Fibroblast of lung (primary cell): ENCODE measurements at regions not wholly inside any gene's neighbourhood (a gene's known extent, or its start where the extent isn't known, plus 50 kb on each side); places are given as distances from the start of the nearest gene placed in this dataset.

Source experiments
- DNase-seq, 2 donors: peaks; one replicate each; pipeline versions ENCODE4 v3.0.0 to v3.0.0-alpha.2; 2010; ENCODE audit warnings: low read depth in 2 of 2
- H2AFZ ChIP-seq: 2 replicates; pipeline ENCODE4 v1.5.1; 2012; ENCODE audit warnings: low read length, control low read depth, inconsistent platforms
- H3K27ac ChIP-seq: 2 replicates; pipeline ENCODE4 v1.5.1; 2011; ENCODE audit warnings: low read length, control low read depth; ENCODE audit not compliant: insufficient read depth
- H3K27me3 ChIP-seq: 2 replicates; pipeline ENCODE4 v1.5.1; 2011; ENCODE audit warnings: mild to moderate bottlenecking, low read length; ENCODE audit not compliant: control insufficient read depth, insufficient read depth
- H3K36me3 ChIP-seq: 2 replicates; pipeline ENCODE4 v1.5.1; 2011; ENCODE audit warnings: low read length; ENCODE audit not compliant: control insufficient read depth, insufficient read depth
- H3K4me1 ChIP-seq: 2 replicates; pipeline ENCODE4 v1.5.1; 2011; ENCODE audit warnings: low read length; ENCODE audit not compliant: control insufficient read depth, insufficient read depth; ENCODE audit errors: extremely low read depth
- H3K4me2 ChIP-seq: 2 replicates; pipeline ENCODE4 v1.5.1; 2011; ENCODE audit warnings: low read length, control low read depth; ENCODE audit not compliant: insufficient read depth; ENCODE audit errors: extremely low read depth
- H3K4me3 ChIP-seq, 4 experiments: fragments of 200-600 bp in 1 of 4; sonication (generic) in 1 of 4; replicated peaks in 1 of 4; 2 replicates each; pipeline ENCODE4 v1.5.1; 2011 to 2016; ENCODE audit warnings: low read length in 4 of 4, low read depth in 3 of 4, mild to moderate bottlenecking in 3 of 4, control low read depth in 2 of 4, inconsistent platforms in 1 of 4, mixed read lengths in 1 of 4; ENCODE audit not compliant: insufficient read depth in 1 of 4; ENCODE audit errors: control extremely low read depth in 1 of 4
- H3K79me2 ChIP-seq: 2 replicates; pipeline ENCODE4 v1.5.1; 2012; ENCODE audit warnings: mild to moderate bottlenecking, low read length, inconsistent platforms; ENCODE audit not compliant: control insufficient read depth, insufficient read depth
- H3K9ac ChIP-seq: 2 replicates; pipeline ENCODE4 v1.5.1; 2011; ENCODE audit warnings: mild to moderate bottlenecking, low read length, control low read depth; ENCODE audit not compliant: insufficient read depth
- H3K9me3 ChIP-seq: 2 replicates; pipeline ENCODE4 v1.5.1; 2012; ENCODE audit warnings: low read depth, low read length; ENCODE audit not compliant: control insufficient read depth, insufficient read depth
- H4K20me1 ChIP-seq: 2 replicates; pipeline ENCODE4 v1.5.1; 2011; ENCODE audit warnings: low read length; ENCODE audit not compliant: control insufficient read depth, insufficient read depth; ENCODE audit errors: extremely low read depth
- EZH2 ChIP-seq: IDR thresholded peaks from 2 replicates; pipeline ENCODE4 v1.5.1; 2012; ENCODE audit warnings: low read length, control low read depth, mild to moderate bottlenecking; ENCODE audit errors: missing control alignments
- TF ChIP-seq, protein P1 (sequence below), 2 donors: IDR thresholded peaks in 1 of 2; conservative IDR thresholded peaks in 1 of 2; 1 replicate in 1 of 2; 2 replicates in 1 of 2; pipeline ENCODE4 v1.5.1; 2011 to 2012; ENCODE audit warnings: low read length in 2 of 2, control low read depth in 1 of 2, inconsistent platforms in 1 of 2, low read depth in 1 of 2, mild to moderate bottlenecking in 1 of 2

- DNase-seq = no peak
- no peaks in the 10 kb centered on the region for H3K4me1 ChIP-seq
- no peak for TF ChIP-seq EZH2
- TF ChIP-seq, protein P1, sequence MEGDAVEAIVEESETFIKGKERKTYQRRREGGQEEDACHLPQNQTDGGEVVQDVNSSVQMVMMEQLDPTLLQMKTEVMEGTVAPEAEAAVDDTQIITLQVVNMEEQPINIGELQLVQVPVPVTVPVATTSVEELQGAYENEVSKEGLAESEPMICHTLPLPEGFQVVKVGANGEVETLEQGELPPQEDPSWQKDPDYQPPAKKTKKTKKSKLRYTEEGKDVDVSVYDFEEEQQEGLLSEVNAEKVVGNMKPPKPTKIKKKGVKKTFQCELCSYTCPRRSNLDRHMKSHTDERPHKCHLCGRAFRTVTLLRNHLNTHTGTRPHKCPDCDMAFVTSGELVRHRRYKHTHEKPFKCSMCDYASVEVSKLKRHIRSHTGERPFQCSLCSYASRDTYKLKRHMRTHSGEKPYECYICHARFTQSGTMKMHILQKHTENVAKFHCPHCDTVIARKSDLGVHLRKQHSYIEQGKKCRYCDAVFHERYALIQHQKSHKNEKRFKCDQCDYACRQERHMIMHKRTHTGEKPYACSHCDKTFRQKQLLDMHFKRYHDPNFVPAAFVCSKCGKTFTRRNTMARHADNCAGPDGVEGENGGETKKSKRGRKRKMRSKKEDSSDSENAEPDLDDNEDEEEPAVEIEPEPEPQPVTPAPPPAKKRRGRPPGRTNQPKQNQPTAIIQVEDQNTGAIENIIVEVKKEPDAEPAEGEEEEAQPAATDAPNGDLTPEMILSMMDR (conservative IDR thresholded peaks at IDR 0.05 in 1 of 2, IDR thresholded peaks at IDR 0.05 in 1 of 2; ENCODE audit: low read depth in 1 of 2, low read length in 2 of 2) = no peak
- no peak overlapping the region for H3K4me2 ChIP-seq
- no peak overlapping the region for H3K9ac ChIP-seq
- H3K9me3 ChIP-seq = no peaks in the 10 kb centered on the region
- no peaks in the 10 kb centered on the region for H3K36me3 ChIP-seq
- no peak overlapping the region for H2AFZ ChIP-seq
- H3K27me3 ChIP-seq = no peaks in the 10 kb centered on the region
- no peak overlapping the region for H3K4me3 ChIP-seq
- no peaks in the 10 kb centered on the region for H4K20me1 ChIP-seq
- H3K27ac ChIP-seq = no peak overlapping the region
- H3K79me2 ChIP-seq = no peaks in the 10 kb centered on the region
These were observed 196.4 kb downstream of the DTHD1 start for GRCh38 chr4:36477861-36478260.

GRCh38 chr4:36485885-36486284 is 204.5 kb downstream of the DTHD1 start:
- no peaks in the 10 kb centered on the region for H3K27me3 ChIP-seq
- H3K36me3 ChIP-seq = no peaks in the 10 kb centered on the region
- H3K79me2 ChIP-seq = no peaks in the 10 kb centered on the region
- no peaks in the 10 kb centered on the region for H3K4me1 ChIP-seq
- H3K9ac ChIP-seq = no peak overlapping the region
- H2AFZ ChIP-seq = no peak overlapping the region
- no peaks in the 10 kb centered on the region for H3K9me3 ChIP-seq
- no peaks in the 10 kb centered on the region for H4K20me1 ChIP-seq
- no peak for DNase-seq
- H3K4me3 ChIP-seq = no peak overlapping the region
- no peak overlapping the region for H3K4me2 ChIP-seq
- TF ChIP-seq EZH2 = no peak
- TF ChIP-seq, protein P1 (conservative IDR thresholded peaks at IDR 0.05 in 1 of 2, IDR thresholded peaks at IDR 0.05 in 1 of 2; ENCODE audit: low read depth in 1 of 2, low read length in 2 of 2) = no peak
- no peak overlapping the region for H3K27ac ChIP-seq

- Histone ChIP-seq H3K27me3 (no peaks in the 10 kb centered on the region), H3K36me3 (no peaks in the 10 kb centered on the region), H3K9me3 (no peaks in the 10 kb centered on the region), H3K4me1 (no peaks in the 10 kb centered on the region), H3K4me3 (no peak overlapping the region), H4K20me1 (no peaks in the 10 kb centered on the region), H3K27ac (no peak overlapping the region), H3K9ac (no peak overlapping the region), H2AFZ (no peak overlapping the region), H3K79me2 (no peaks in the 10 kb centered on the region), H3K4me2 (no peak overlapping the region)
- TF ChIP-seq, protein P1 (conservative IDR thresholded peaks at IDR 0.05 in 1 of 2, IDR thresholded peaks at IDR 0.05 in 1 of 2; ENCODE audit: low read depth in 1 of 2, low read length in 2 of 2) = no peak
- TF ChIP-seq EZH2 = no peak
- DNase-seq = no peak
These were observed 208.4 kb downstream of the DTHD1 start for GRCh38 chr4:36489798-36490197.
